K562 (cell line): ENCODE measurements at regions not wholly inside any gene's neighbourhood (a gene's known extent, or its start where the extent isn't known, plus 50 kb on each side); places are given as distances from the start of the nearest gene placed in this dataset.

Source experiments
- ATAC-seq: fragments of 200-7000 bp; cut with Tn5 transposase; 3 replicates; pipeline ENCODE4 v1.9.1; 2020; ENCODE audit warnings: moderate library complexity
- BruUV-seq: library from RNA; stranded (reverse); fragments of 400-500 nt; replicated peaks from 2 replicates; lab custom pipeline; 2021; lab: Mats Ljungman, UMichigan
- CTCF ChIA-PET: fragments of 300-600 bp; formaldehyde crosslinking; extraction: SDS; loops from one replicate; lab custom pipeline; 2021; ENCODE audit warnings: low intra/inter-chr PET ratio; lab: Yijun Ruan, JAX
- POLR2A ChIA-PET: fragments of 300-600, 350-650 bp; sonication (Branson Sonifier 250); formaldehyde crosslinking; extraction: SDS; loops from one replicate; lab custom pipeline; 2021; ENCODE audit warnings: antibody characterized with exemption, inconsistent platforms; lab: Yijun Ruan, JAX
- DNase-seq, 4 experiments: peaks; one replicate each; pipeline versions ENCODE4 v3.0.0 to v3.0.0-alpha.2; 2011 to 2018; ENCODE audit warnings: low spot score in 3 of 4, mixed read lengths in 3 of 4; ENCODE audit errors: extremely low read depth in 1 of 4
- FAIRE-seq: peaks from 2 replicates; lab custom pipeline; 2011; peaks lifted over from hg19 to GRCh38; lab: Jason Lieb, UNC
- H2AFZ ChIP-seq: 2 replicates; pipeline ENCODE4 v1.6.0; 2011; ENCODE audit warnings: low read depth, low read length, control low read depth, inconsistent platforms
- H3K27ac ChIP-seq: fragments of 200-600 bp; 3 replicates; pipeline ENCODE4 v1.8.0; 2011; ENCODE audit warnings: low read depth, mild to moderate bottlenecking, control low read depth, inconsistent platforms, low read length, moderate library complexity, mixed read lengths; ENCODE audit errors: extremely low read depth
- H3K27me3 ChIP-seq, 2 experiments: fragments of 300-600 bp in 1 of 2; 2 replicates in 1 of 2; 3 replicates in 1 of 2; pipeline versions ENCODE4 v1.6.0 to v1.8.0; 2011; ENCODE audit warnings: inconsistent platforms in 2 of 2, low read length in 2 of 2, mild to moderate bottlenecking in 1 of 2, mixed read lengths in 1 of 2, moderate library complexity in 1 of 2; ENCODE audit not compliant: control insufficient read depth in 2 of 2, insufficient read depth in 2 of 2
- H3K36me3 ChIP-seq: fragments of 300-600 bp; 3 replicates; pipeline ENCODE4 v1.8.0; 2011; ENCODE audit warnings: mild to moderate bottlenecking, low read length, inconsistent platforms; ENCODE audit not compliant: control insufficient read depth, insufficient read depth
- H3K4me1 ChIP-seq, 2 experiments: fragments of 200-600 bp in 1 of 2; replicated peaks in 1 of 2; 2 replicates in 1 of 2; 3 replicates in 1 of 2; pipeline versions ENCODE4 v1.5.1 to v1.8.0; 2011; ENCODE audit warnings: inconsistent platforms in 2 of 2, low read length in 2 of 2, mild to moderate bottlenecking in 1 of 2, mixed read lengths in 1 of 2, moderate library complexity in 1 of 2; ENCODE audit not compliant: control insufficient read depth in 2 of 2, insufficient read depth in 2 of 2
- H3K4me2 ChIP-seq: 2 replicates; pipeline ENCODE4 v1.6.1; 2011; ENCODE audit warnings: low read length, control low read depth, inconsistent platforms, mixed read lengths; ENCODE audit not compliant: insufficient read depth
- H3K4me3 ChIP-seq: fragments of 200-600 bp; sonication (generic), shearing (Covaris generic); 2 replicates; pipeline ENCODE4 v1.5.1; 2016; ENCODE audit warnings: control low read depth, inconsistent platforms
- H3K79me2 ChIP-seq: fragments of 200-600 bp; 3 replicates; pipeline ENCODE4 v1.8.0; 2011; ENCODE audit warnings: low read length, inconsistent platforms; ENCODE audit not compliant: control insufficient read depth, insufficient read depth
- H3K9ac ChIP-seq, 2 experiments: 2 replicates each; pipeline versions ENCODE4 v1.6.0 to v1.6.1; 2011; ENCODE audit warnings: low read depth in 2 of 2, low read length in 2 of 2, control low read depth in 1 of 2, inconsistent platforms in 1 of 2, mild to moderate bottlenecking in 1 of 2, mixed read lengths in 1 of 2; ENCODE audit not compliant: insufficient read depth in 1 of 2
- H3K9me1 ChIP-seq: one replicate; pipeline ENCODE4 v1.6.0; 2011; ENCODE audit warnings: inconsistent platforms, mild to moderate bottlenecking, low read length, moderate library complexity; ENCODE audit not compliant: control insufficient read depth, insufficient read depth
- H3K9me3 ChIP-seq: replicated peaks from 2 replicates; pipeline ENCODE4 v1.5.1; 2011; ENCODE audit warnings: low read depth, low read length, inconsistent platforms; ENCODE audit not compliant: control insufficient read depth, insufficient read depth
- H4K20me1 ChIP-seq: replicated peaks from 2 replicates; pipeline ENCODE4 v1.6.1; 2011; ENCODE audit warnings: low read length, inconsistent platforms, mixed read lengths; ENCODE audit not compliant: control insufficient read depth, insufficient read depth
- ETS2 ChIP-seq: IDR thresholded peaks from 2 replicates; pipeline ENCODE4 v1.6.1; 2016; ENCODE audit warnings: borderline replicate concordance, missing genetic modification characterization, mild to moderate bottlenecking, moderate library complexity, missing compliant biosample characterization; ENCODE audit not compliant: poor library complexity, severe bottlenecking
- FOXM1 ChIP-seq, 2 experiments: fragments of 450-650 bp in 1 of 2; sonication (generic) in 1 of 2; formaldehyde crosslinking in 1 of 2; IDR thresholded peaks; 2 replicates each; pipeline versions ENCODE4 v1.6.1 to v1.9.0; 2017 to 2022; ENCODE audit warnings: low read depth in 2 of 2, mild to moderate bottlenecking in 2 of 2, missing genetic modification reagents in 1 of 2, moderate library complexity in 1 of 2
- HCFC1 ChIP-seq: IDR thresholded peaks from 2 replicates; pipeline ENCODE4 v1.6.1; 2012; ENCODE audit warnings: low read depth, low read length, improper control_type of control experiment
- HNRNPUL1 ChIP-seq: fragments of 200-400 bp; formaldehyde crosslinking; IDR thresholded peaks from 2 replicates; pipeline ENCODE4 v1.6.1; 2017; ENCODE audit warnings: low read length
- KDM4B ChIP-seq, 2 experiments: fragments of 450-650 bp in 1 of 2; sonication (generic) in 1 of 2; IDR thresholded peaks; 2 replicates each; pipeline ENCODE4 v1.6.1; 2016 to 2017; ENCODE audit warnings: borderline replicate concordance in 2 of 2, antibody characterized with exemption in 1 of 2, low read depth in 1 of 2, mild to moderate bottlenecking in 1 of 2
- LARP7 ChIP-seq: fragments of 450-650 bp; IDR thresholded peaks from 2 replicates; pipeline ENCODE4 v1.6.1; 2016
- PTBP1 ChIP-seq: fragments of 200-400 bp; formaldehyde crosslinking; IDR thresholded peaks from 2 replicates; pipeline ENCODE4 v1.6.1; 2017; ENCODE audit warnings: low read depth, low read length
- RBFOX2 ChIP-seq: fragments of 200-400 bp; formaldehyde crosslinking; IDR thresholded peaks from 2 replicates; pipeline ENCODE4 v1.6.1; 2017; ENCODE audit warnings: low read depth, mild to moderate bottlenecking, low read length, moderate library complexity
- TCF15 ChIP-seq: fragments of 250-450 bp; sonication (Bioruptor Pico); IDR thresholded peaks from 2 replicates; pipeline ENCODE4 v1.8.0; 2022; ENCODE audit warnings: moderate library complexity, mild to moderate bottlenecking, inconsistent platforms
- ZBTB1 ChIP-seq: sonication (generic); formaldehyde crosslinking; IDR thresholded peaks from 2 replicates; pipeline ENCODE4 v1.8.1; 2023; ENCODE audit warnings: missing genetic modification reagents, low read depth, mild to moderate bottlenecking, borderline replicate concordance
- ZNF217 ChIP-seq: sonication (generic); formaldehyde crosslinking; IDR thresholded peaks from 2 replicates; pipeline ENCODE4 v1.8.0; 2022; ENCODE audit warnings: mild to moderate bottlenecking, missing genetic modification reagents
- ZNF280B ChIP-seq: fragments of 250-450 bp; sonication (Bioruptor Pico); IDR thresholded peaks from 2 replicates; pipeline ENCODE4 v1.5.1; 2021; ENCODE audit warnings: mild to moderate bottlenecking
- WGBS: fragments of 100-300 bp; shearing (Covaris generic); methylation state at CpG from one replicate; pipeline ENCODE4 v1.1.6; 2016; ENCODE audit warnings: low coverage, mixed read lengths; ENCODE audit not compliant: insufficient coverage; ENCODE audit errors: missing lambda C conversion rate; 5-methylcytosine and 5-hydroxymethylcytosine counted together
- in situ Hi-C: fragments of 300-500 bp; cut with MboI; formaldehyde crosslinking; loops from 4 replicates; pipeline ENCODE4 v1.15.0; 2018; ENCODE audit warnings: inconsistent platforms, mixed read lengths
- intact Hi-C: fragments of 100-400 bp; cut with micrococcal nuclease; formaldehyde crosslinking; loops from 2 replicates; pipeline ENCODE4 v1.14.2; 2022
- TF ChIP-seq, protein P1 (sequence below): fragments of 250-450 bp; sonication (Bioruptor Pico); IDR thresholded peaks from 2 replicates; pipeline ENCODE4 v1.8.0; 2022; ENCODE audit warnings: moderate library complexity, mild to moderate bottlenecking, inconsistent platforms
- TF ChIP-seq, protein P2 (sequence below), 2 experiments: fragments of 200-800 bp in 1 of 2; sonication (Bioruptor generic) in 1 of 2; sonication (generic) in 1 of 2; formaldehyde crosslinking in 1 of 2; IDR thresholded peaks in 1 of 2; conservative IDR thresholded peaks in 1 of 2; 2 replicates each; pipeline versions ENCODE4 v1.5.0 to v1.6.1; 2016 to 2020; ENCODE audit warnings: missing compliant biosample characterization in 1 of 2, missing genetic modification characterization in 1 of 2, missing genetic modification reagents in 1 of 2
- TF ChIP-seq, protein P3 (sequence below): fragments of 250-450 bp; sonication (Bioruptor Pico); IDR thresholded peaks from 2 replicates; pipeline ENCODE4 v1.5.0; 2020; ENCODE audit warnings: mild to moderate bottlenecking, borderline replicate concordance

GRCh38 chr1:94716965-94717364, 103.2 kb upstream of the SLC44A3 start:
- no peaks in the 10 kb centered on the region for H3K4me1 ChIP-seq
- no peaks in the 10 kb centered on the region for H3K9me1 ChIP-seq
- no peak overlapping the region for H3K4me2 ChIP-seq
- ChIA-PET POLR2A (no interaction called here), CTCF (no interaction called here)
- H2AFZ ChIP-seq: no peak overlapping the region
- H3K27ac ChIP-seq: no peak overlapping the region
- H4K20me1 ChIP-seq: no peaks in the 10 kb centered on the region; the same call in 1 of the 2 replicates
- 0% methylated on average over 2 of the region's 2 CpGs for WGBS
- no peaks in the 10 kb centered on the region for H3K79me2 ChIP-seq
- H3K36me3 ChIP-seq: no peaks in the 10 kb centered on the region
- ATAC-seq: no peak
- DNase-seq: no peak
- no peak for FAIRE-seq
- no peak overlapping the region for H3K9ac ChIP-seq
- intact Hi-C loops (no loop called here), in situ Hi-C loops (no loop called here)
- H3K4me3 ChIP-seq: no peak overlapping the region
- H3K27me3 ChIP-seq: peaks cover 2 to 27% of the 10 kb centered on the region in 2 experiments; a peak in 3 of 5 replicates
- no peaks in the 10 kb centered on the region for H3K9me3 ChIP-seq
- BruUV-seq: no TSS peak
- TF ChIP-seq TCF15 (CRISPR knock-in tag) (no peak), LARP7 (no peak), FOXM1 (IDR thresholded peaks at IDR 0.05; ENCODE audit: low read depth) (no peak), FOXM1 (CRISPR knock-in tag; IDR thresholded peaks at IDR 0.05; ENCODE audit: low read depth) (no peak), HNRNPUL1 (no peak), KDM4B (IDR thresholded peaks at IDR 0.05; ENCODE audit: borderline replicate concordance in 2 of 2, low read depth in 1 of 2) (no peak), ZBTB1 (no peak), RBFOX2 (no peak), ZNF217 (CRISPR knock-in tag) (no peak), ZNF280B (CRISPR knock-in tag) (no peak), PTBP1 (no peak), HCFC1 (no peak), ETS2 (tag) (no peak)
- TF ChIP-seq, protein P1, sequence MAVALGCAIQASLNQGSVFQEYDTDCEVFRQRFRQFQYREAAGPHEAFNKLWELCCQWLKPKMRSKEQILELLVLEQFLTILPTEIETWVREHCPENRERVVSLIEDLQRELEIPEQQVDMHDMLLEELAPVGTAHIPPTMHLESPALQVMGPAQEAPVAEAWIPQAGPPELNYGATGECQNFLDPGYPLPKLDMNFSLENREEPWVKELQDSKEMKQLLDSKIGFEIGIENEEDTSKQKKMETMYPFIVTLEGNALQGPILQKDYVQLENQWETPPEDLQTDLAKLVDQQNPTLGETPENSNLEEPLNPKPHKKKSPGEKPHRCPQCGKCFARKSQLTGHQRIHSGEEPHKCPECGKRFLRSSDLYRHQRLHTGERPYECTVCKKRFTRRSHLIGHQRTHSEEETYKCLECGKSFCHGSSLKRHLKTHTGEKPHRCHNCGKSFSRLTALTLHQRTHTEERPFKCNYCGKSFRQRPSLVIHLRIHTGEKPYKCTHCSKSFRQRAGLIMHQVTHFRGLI: no peak
- TF ChIP-seq, protein P2, sequence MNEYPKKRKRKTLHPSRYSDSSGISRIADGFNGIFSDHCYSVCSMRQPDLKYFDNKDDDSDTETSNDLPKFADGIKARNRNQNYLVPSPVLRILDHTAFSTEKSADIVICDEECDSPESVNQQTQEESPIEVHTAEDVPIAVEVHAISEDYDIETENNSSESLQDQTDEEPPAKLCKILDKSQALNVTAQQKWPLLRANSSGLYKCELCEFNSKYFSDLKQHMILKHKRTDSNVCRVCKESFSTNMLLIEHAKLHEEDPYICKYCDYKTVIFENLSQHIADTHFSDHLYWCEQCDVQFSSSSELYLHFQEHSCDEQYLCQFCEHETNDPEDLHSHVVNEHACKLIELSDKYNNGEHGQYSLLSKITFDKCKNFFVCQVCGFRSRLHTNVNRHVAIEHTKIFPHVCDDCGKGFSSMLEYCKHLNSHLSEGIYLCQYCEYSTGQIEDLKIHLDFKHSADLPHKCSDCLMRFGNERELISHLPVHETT (CRISPR knock-in tag; conservative IDR thresholded peaks at IDR 0.05 in 1 of 2, IDR thresholded peaks at IDR 0.05 in 1 of 2): no peak
- TF ChIP-seq, protein P3, sequence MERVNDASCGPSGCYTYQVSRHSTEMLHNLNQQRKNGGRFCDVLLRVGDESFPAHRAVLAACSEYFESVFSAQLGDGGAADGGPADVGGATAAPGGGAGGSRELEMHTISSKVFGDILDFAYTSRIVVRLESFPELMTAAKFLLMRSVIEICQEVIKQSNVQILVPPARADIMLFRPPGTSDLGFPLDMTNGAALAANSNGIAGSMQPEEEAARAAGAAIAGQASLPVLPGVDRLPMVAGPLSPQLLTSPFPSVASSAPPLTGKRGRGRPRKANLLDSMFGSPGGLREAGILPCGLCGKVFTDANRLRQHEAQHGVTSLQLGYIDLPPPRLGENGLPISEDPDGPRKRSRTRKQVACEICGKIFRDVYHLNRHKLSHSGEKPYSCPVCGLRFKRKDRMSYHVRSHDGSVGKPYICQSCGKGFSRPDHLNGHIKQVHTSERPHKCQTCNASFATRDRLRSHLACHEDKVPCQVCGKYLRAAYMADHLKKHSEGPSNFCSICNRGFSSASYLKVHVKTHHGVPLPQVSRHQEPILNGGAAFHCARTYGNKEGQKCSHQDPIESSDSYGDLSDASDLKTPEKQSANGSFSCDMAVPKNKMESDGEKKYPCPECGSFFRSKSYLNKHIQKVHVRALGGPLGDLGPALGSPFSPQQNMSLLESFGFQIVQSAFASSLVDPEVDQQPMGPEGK: no peak
